Stimulated activated CD8-positive, alpha-beta memory T cell treated with anti-CD3 and anti-CD28 coated beads, Interleukin-2, amount 100 ng/mL, for 48 hours (primary cell): ENCODE measurements at regions not wholly inside any gene's neighbourhood (a gene's known extent, or its start where the extent isn't known, plus 50 kb on each side); places are given as distances from the start of the nearest gene placed in this dataset.

Experiments
- DNase-seq, 2 donors: peaks; one replicate each; pipeline ENCODE4 v3.0.0-alpha.2; 2020; ENCODE audit warnings: low read depth in 2 of 2

DNA sequence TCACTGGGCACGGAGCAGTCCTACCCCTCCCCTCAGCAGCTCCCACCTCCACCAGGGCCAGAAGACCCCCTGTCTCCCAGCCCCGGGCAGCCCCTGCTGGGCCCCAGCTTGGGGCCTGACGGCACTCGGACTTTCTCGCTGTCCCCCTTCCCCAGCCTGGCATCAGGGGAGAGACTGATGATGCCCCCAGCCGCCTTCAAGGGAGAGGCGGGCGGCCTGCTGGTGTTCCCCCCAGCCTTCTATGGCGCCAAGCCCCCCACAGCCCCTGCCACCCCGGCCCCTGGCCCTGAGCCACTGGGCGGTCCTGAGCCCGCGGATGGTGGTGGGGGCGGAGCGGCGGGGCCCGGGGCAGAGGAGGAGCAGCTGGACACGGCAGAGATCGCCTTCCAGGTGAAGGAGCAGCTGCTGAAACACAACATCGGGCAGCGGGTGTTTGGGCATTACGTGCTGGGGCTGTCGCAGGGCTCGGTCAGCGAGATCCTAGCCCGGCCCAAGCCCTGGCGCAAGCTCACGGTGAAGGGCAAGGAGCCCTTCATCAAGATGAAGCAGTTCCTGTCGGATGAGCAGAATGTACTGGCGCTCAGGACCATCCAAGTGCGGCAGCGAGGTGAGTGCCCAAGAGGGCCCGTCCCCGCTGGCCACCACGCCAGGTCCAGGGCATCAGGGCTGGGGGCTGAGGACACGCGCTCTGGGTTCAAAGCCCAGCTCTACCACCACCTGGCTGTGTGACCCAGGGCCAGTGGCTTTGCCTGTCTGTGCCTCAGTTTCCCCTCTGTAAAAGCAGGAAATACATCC, 58.6 kb downstream of the PHETA1 start:
- no peak for DNase-seq

DNA sequence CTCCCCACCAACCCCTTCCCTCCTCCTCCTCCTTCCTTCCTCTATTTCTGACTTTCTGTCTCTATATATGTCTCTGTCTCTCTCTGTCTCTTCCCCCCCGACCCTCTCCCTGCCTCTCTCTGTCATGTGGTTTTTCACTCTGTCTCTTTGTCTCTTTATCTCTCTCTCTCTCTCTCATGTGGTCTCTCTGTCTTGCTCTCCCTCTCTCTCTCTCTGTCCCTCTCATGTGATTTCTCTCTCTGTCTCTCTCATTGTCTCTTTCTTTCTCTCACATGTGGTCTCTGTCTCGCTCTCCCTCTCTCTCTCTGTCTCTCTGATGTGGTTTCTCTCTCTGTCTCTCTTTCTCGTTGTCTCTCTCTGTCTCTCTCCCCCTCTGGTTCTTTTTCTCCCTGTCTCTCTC, 59.3 kb downstream of the PHETA1 start:
- no peak for DNase-seq

DNA sequence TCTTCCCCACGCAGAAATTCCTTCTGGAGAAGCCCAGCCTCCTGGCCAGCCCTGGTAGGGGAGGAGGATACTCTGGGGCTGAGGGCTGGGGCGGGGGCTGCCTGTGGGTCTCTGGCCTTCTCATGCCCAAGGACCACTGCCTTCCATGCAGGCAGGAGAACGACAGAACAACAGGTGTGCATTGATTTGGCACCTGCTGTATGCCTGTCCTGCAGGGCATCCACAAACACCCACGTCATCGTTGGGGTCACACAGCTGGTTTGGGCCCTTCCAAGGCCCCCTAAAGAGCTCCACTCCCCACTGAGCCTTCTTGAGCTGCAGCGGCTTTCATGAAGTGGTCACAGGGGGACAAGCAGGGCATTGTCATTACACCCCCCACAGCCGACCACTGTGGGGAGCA, 60.4 kb downstream of the PHETA1 start:
- DNase-seq: no peak

DNA sequence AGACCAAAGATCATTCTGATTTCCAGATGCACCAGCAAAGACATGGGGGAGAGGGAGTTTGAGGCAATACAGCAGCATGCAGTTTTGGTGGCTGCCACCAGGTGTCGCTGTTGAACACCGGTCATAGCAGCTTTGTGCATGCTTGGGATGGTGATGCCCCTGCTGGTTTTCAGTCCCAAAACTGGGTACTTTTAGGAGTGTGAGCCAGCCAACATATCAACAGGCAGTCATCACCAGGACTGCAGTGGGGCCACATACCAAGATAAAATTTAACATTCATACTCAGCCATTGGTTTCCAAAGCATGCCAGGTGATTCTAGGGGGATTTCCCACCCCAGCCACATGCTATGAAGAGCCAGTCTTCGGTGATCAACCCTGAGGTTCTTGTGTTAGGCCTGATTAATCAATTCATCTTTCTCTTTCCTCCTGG, 64.2 kb downstream of the PHETA1 start:
- DNase-seq: peak; percentile 19 to 34

DNA sequence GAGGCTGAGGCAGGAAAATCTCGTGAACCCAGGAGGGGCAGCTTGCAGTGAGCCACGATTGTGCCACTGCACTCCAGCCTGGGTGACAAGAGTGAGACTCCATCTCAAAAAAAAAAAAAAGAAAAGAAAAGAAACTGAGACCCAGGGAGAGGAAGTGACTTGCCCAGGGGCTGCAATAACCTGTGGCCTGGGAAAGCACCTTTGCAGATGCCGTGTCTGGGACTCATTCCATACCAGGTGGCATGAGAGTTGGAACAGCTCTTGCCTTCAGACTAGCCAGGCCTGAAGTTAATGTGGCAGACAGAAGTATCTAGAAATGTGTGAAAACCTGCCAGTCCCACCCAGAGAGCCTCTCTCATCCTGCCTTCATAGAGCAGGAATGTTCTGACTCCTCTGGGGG, 65.4 kb downstream of the PHETA1 start:
- DNase-seq: no peak

DNA sequence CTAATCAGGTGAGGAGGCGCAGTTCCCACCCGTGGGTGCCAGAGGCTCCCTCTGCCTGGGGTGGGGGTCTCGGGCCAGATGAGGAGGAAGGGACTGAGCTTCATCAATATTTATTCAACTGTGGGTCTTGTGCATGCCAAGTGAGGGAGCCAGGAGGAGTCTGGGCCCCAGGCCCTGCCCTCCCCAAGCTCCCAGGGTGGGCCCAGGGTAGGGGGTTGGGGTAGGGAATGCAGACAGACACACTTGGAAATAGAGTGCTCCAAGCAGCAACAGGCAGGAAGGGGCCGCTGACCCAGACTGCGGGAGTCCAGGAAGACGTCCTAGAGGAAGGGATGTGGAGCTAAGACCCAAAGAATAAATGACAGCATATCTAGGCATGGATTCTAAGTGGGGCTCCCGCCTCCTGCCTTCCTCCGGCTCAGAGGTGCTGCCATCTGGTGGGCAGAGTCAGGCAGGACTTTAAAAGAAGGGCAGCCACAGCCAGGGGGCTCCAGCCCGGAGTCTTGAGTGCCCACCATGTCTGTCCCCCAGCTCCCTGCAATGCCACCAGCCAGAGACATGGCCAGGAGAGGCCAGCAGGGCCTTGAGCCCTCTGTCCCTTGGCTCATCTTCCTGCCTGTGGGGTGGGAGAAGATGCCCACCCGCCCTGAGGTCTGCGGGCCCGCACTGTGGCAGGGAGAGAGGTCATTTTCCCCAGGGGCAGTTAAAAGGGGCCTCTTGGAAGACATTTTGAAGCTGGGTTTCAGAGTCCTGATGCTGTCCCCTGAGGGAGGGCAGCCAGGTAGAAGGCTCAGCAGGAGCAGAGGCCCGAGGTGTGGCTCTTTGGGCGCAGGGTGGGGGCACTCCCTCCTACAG, 70.1 kb downstream of the PHETA1 start:
- peak; percentile 16 to 39 for DNase-seq

DNA sequence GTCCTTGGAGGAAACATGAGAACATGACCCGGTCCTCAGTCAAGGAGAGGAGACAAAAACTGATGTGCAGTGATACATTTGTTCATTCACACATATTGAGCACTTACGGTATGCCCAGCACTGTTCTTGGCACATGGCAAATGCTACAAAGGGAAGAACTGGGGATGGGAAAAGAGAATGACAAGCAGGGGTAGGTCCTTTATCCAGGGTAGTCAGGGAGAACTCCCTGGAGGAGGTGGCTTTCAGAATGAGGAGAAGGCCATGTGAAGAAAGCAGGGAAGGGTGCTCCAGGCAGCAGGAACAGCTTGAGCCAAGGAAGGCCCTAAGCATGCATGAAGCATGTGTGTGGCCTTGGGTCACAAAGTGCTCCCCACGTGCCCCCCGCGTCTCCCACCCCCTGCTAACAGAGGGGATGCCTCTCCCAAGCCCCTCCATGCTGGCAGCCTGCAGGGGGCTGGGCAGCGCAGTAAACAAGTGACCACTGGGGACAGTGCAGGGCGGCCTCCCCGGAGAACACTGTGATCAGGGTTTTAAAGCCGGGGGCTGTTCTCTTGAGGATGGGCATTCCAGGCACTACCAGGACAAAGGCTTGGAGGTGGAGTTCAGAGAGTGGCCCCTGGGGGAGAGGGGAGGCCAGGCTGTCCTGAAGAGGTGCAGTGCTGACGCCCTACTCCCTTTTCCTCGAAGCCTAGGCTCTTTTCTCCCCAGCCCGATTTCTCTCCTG, 71.0 kb downstream of the PHETA1 start:
- DNase-seq: no peak

DNA sequence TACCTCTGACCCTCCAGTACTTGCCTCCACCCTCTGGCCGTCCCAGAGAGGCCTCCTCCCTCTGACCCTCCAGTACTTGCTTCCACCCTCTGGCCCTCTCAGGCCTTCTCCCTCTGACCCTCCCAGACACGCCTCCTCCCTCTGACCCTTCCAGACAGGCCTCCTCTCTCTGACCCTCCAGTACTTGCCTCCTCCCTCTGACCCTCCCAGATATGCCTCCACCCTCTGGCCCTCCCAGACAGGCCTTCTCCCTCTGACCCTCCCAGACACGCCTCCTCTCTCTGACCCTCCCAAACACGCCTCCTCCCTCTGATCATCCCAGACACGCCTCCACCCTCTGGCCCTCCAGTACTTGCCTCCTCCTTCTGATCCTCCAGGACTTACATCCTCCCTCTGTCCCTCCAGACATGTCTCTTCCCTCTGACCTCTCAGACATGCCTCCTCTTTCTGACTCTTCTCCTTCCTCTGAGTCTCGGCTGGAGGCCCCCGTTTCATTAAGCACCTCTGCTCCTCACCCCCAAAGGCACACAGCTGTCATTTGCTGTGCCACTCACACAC, 71.9 kb downstream of the PHETA1 start:
- no peak for DNase-seq

DNA sequence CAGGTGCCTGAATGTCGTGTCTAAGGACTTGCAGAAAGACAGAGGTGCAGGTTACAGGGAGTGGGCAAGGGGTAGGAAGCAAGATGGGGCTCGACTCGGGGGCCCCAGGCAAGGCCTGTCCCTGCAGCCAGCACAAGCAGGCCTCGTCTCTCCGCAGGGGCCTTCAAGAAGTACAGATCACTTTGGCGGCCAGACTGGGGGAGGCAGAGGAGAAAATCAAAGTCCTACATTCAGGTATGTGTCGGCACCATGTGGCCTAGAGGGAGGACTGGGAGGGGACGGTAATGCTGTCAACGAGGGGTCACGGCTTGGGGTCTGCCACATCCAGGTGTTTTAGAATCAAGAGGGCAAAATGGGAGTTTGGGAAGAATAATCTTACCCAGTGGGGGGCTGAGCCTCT, 73.7 kb downstream of the PHETA1 start:
- DNase-seq: no peak

DNA sequence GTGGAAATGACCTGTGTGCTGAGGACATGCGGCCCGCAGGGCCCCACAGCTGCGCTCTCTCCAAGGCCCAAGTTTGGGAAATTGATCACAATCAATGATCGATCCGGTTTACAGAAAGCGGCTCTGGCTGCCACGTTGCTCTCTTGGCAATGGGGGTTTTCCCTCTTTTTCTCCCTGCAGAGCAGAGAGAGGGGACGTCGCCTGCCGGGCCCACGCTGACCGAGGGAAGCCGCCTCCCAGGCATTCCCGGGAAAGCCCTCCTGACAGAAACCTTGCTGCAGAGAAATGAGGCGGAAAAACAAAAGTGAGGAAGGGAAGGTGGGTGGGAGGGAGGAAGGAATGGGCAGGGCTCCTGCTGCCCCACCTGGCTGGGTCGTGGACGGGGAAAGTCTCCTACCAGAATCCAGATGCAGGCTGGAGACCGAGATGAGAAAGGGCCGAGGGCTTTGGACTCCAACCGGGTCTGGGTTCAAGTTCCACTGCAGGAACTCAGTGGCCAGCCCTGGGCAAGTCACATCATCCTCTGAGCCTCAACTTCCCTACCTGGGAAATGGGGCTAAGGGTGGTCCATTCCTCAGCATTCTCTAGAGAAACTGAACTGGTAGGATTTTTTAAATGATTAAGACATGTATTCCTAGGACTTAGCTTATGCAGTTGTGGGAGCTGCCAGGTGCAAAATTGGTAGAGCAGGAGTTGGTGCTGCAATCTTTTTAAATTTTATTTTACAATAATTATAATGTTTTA, 75.5 kb downstream of the PHETA1 start:
- no peak for DNase-seq

DNA sequence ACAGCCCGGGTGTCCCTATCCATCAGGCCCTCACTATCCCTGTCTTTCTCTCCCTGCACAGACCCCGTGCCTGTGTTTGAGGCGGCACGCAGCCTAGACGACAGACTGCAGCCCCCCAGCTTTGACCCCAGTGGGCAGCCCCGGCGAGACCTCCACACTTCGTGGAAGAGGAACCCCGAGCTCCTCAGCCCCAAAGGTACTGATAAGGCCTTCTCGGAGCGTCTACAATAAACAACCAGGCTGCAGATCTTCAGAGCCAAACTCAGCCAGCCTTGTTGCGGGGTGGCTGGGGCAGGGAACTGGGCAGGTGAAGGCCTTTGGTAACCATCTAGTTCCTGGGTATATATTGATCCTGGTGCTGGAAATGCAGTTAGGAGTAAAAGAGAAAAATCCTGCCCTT, 77.5 kb downstream of the PHETA1 start:
- no peak for DNase-seq

DNA sequence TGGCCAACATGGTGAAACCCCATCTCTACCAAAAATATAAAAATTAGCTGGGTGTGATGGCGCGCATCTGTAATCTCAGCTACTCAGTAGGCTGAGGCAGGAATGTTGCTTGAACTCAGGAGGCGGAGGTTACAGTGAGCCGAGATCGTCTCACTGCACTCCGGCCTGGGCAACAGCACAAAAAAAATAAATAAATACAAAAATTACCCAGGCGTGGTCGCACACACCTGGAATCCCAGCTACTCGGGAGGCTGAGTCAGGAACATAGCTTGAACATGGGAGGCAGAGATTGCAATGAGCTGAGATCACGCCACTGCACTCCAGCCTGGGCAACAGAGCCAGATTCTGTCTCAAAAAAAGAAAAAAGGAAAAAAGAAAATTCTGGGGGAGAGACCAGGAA, 80.1 kb downstream of the PHETA1 start:
- no peak for DNase-seq

DNA sequence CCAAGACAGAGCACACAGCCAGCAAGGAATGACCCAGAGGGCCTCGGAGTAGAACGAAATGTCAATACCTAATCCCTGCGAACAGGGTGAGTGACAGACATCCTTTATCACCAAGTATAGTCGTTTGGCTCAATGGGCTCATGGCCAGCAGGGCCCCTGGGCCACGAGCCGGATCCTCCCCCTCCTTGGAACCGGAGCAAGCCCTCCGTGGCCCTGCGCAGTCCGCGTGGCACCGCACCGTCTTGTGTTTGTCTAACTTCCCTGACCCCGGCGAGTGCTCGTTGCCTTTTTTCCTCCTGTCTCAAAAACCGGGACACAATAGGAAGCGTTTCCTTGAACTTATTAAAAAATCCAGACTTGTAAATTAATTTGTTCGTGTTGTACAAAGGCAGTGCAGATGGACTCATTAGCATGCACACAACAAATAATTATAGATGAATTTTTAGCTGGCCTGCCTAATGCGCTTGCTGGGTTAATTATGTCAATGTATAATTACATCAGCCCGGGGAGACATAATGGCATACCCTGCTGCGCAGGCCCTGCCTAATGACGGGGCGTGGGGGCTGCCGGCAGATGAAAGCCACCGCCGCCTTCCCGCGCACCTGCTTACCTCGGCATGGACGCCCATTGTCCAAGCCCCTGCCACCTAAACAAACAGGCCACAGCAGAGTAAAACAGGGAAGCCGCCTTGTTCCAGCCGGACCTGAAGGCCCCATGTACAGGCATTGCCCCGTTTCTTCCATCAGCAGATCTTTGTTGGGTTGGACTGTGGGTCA, 81.6 kb downstream of the PHETA1 start:
- DNase-seq: no peak

DNA sequence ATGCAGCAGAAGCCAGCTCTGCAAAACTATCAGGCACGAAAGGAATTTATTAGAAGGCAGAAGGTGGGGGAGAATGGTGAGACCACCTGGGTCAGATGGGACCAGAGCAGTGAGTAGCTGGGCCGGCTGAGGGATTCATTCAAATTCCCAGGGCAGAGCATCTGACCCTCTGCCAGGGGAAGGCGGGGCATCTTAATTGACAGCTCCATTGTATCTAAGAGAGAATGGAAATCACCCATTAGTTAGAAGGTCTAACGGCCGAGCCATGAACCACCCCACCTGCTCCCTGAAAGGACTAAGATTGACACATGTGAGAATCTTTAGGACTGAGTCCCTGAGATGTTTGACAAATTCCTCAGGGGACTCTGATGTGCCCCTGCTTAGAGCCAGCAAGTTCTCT, 83.7 kb downstream of the PHETA1 start:
- DNase-seq: no peak

DNA sequence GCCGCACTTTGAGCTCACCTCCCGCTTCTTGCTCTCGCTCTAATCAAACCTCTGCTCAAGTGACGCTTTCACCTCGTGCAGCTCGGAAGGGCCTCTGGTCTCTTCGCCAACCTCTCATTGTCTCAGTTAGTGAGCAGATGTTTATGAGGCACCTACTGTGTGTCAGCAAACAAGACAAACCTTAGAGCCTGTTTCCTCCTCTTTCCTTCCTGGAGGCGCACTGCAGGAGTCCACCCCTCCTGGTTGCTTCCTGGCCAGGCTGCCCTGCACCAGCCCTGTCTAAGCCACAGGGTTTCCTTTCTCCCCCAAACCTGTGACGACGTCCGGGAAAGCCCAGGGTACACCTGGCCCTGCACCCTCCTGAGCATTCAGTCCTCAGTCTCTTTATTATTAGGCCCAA, 84.2 kb downstream of the PHETA1 start:
- DNase-seq: no peak

DNA sequence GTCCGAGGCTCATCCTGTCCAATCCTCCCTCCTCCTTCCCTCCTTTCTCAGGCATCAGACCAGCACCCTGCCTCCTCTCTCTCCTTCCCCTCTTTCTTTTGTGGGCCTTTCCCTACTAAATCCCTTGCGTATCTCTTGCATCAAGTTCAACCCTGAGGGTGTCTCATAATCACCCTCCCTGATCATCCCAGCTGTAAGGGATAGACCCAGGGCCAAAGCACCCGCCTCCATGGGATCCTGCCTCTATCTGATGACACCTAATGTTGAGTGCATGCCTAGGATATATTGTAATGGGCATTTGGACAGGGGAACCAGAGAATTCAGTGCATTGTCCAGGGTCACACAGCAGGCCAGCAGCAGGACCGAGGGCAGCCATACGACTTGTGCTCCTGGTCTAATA, 84.9 kb downstream of the PHETA1 start:
- DNase-seq: no peak

DNA sequence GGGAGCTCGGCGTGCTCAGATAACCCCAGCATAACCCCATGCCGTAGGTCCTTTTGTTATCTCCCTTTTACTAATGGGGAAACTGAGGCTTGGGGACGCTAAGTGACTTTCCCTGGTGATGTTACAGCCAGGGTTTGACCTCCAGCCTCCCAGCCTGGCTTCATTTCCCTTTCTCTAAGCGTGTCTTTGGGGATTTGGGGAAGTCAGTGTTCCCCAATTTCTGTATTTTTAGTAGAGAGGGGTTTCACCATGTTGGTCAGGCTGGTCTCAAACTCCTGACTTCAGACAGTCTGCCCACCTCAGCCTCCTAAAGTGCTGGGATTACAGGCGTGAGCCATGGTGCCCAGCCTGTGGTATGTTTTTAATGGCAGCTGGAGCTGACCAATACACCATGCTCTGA, 85.4 kb downstream of the PHETA1 start:
- DNase-seq: no peak

DNA sequence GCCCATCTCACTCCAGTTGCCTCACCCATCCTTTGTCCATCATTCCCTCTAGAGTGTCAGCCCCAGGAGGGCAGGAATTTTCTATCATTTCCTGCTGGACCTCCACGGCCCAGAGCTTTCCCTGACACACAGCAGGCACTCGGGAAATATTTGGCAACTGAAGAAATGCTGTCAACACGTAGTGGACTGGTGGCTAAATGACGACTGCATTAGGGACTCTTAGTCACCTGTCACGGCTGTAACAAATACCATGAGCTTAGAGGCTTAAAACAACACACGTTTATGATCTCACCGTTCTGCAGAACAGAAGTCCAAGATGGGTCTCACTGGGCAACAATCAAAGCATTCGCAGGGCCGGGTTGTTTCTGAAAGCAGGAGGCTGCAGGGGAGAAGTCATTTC, 91.3 kb downstream of the PHETA1 start:
- DNase-seq: no peak

DNA sequence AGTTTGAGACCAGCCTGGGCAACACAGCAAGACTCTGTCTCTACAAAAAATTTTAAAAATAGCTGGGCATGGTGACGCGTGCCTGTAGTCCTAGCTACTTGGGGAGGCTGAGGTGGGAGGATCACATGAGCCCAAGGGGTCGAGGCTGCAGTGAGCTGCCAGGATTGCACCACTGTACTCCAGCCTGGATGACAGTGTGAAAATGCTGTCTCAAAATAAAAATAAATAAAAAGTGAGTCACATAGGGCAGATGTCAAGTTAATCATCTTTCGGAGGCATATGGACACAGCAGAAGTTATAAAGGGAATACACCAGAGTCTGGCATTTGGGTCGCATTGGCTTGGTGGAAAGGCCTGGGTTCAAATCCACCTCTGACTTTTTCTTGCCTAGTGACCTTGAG, 92.7 kb downstream of the PHETA1 start:
- no peak for DNase-seq

DNA sequence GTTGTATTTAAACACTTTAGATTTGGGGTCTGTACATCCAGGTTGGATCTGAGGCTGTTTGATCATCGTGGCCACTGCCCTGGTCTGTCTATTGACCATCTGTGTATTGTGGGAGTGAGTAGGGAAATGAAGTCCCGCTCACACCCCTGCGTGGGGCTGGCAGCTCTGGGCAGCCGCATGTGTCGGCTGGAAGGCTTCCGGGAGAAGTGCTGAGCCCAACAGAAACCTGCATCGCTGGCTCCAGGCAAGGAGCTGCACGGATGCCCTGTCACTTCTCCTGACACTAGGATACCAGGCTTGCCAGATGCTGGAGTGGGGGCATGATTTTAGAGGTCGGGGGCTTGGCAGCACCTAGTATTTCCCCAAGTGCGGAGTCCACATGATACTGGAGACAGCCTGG, 93.6 kb downstream of the PHETA1 start:
- DNase-seq: no peak

DNA sequence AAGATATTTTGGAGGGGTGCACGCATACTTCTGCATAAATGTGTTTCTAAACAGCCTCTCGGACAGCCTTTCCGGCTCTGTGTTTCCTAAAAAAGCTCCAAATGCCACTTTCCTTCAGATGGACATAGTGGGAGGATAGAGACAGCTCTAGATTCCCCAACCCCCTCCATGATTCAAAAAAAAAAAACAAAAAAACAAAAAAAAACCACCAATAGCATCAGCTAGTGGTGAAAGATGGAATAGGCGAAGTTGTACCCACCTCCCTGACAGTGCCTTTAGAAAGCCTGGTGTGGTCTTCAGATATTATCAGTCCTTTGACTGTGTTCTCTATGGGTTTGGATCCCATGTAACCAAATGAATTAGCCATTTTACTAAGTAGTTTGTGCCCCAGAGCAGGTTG, 94.1 kb downstream of the PHETA1 start:
- no peak for DNase-seq
